Activated CD8-positive, alpha-beta T cell treated with anti-CD3 and anti-CD28 coated beads for 36 hours (primary cell): ENCODE measurements at regions not wholly inside any gene's neighbourhood (a gene's known extent, or its start where the extent isn't known, plus 50 kb on each side); places are given as distances from the start of the nearest gene placed in this dataset.

Experiments
- ATAC-seq: fragments of 200-7000 bp; cut with Tn5 transposase; one replicate; pipeline ENCODE4 v1.10.0; 2021; ENCODE audit warnings: mild to moderate bottlenecking, moderate library complexity
- CTCF ChIA-PET: fragments of 350-600 bp; sonication (Branson Sonifier 250); formaldehyde crosslinking; loops from one replicate; lab custom pipeline; 2021; ENCODE audit warnings: antibody characterized with exemption; lab: Charles Lee
- POLR2A ChIA-PET: fragments of 350-600 bp; sonication (Branson Sonifier 250); formaldehyde crosslinking; loops from one replicate; lab custom pipeline; 2021; ENCODE audit warnings: antibody characterized with exemption; lab: Charles Lee
- DNase-seq: peaks from one replicate; pipeline ENCODE4 v3.0.0-alpha.2; 2020
- H3K27ac Mint-ChIP-seq: one replicate; pipeline ENCODE4 v1.8.0; 2021; ENCODE audit warnings: mild to moderate bottlenecking, mixed read lengths
- H3K27me3 Mint-ChIP-seq: one replicate; pipeline ENCODE4 v1.8.0; 2021; ENCODE audit warnings: mixed read lengths
- H3K36me3 Mint-ChIP-seq: one replicate; pipeline ENCODE4 v1.8.0; 2021; ENCODE audit warnings: low read depth, mixed read lengths
- H3K4me1 Mint-ChIP-seq: one replicate; pipeline ENCODE4 v1.8.0; 2021; ENCODE audit warnings: low read depth, mixed read lengths
- H3K4me3 Mint-ChIP-seq: one replicate; pipeline ENCODE4 v1.8.0; 2021; ENCODE audit warnings: mild to moderate bottlenecking, moderate library complexity, mixed read lengths
- H3K9me3 Mint-ChIP-seq: one replicate; pipeline ENCODE4 v1.8.0; 2021; ENCODE audit warnings: mixed read lengths
- intact Hi-C: fragments of 100-400 bp; cut with micrococcal nuclease; formaldehyde crosslinking; loops from one replicate; pipeline ENCODE4 v1.10.0; 2022
- TF ChIP-seq, protein P1 (sequence below): fragments of 200-600 bp; IDR thresholded peaks from one replicate; pipeline ENCODE4 v1.8.0; 2022; ENCODE audit warnings: antibody characterized with exemption, mild to moderate bottlenecking

DNA sequence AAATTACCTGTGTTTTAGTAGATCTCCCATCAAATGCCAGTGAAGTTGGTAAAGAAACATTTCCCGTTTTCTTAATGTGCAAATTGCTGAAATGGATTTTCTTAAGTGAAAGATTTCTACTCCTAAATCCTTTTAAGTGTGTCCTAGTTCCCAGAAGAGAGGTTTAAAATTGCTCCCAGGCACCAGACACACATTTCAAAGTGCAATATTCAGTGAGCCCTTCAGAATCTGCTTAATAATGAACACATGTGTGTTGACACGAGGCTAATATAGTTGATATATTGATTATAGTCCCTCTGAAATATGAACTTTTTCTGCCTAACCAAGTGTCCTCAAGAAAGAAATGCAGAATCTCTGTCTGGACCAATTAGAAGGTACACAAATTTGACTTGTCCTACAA is 861.7 kb upstream of the CNTNAP5 start:
- POLR2A ChIA-PET, result no interaction called here
- Mint-ChIP-seq H3K9me3 (peaks cover 16% of the 10 kb centered on the region), H3K4me3 (no peak overlapping the region), H3K27ac (no peak overlapping the region), H3K4me1 (no peaks in the 10 kb centered on the region), H3K36me3 (no peaks in the 10 kb centered on the region), H3K27me3 (no peaks in the 10 kb centered on the region)
- intact Hi-C loops, result no loop called here
- CTCF ChIA-PET, result no interaction called here
- no peak for ATAC-seq
- TF ChIP-seq, protein P1, sequence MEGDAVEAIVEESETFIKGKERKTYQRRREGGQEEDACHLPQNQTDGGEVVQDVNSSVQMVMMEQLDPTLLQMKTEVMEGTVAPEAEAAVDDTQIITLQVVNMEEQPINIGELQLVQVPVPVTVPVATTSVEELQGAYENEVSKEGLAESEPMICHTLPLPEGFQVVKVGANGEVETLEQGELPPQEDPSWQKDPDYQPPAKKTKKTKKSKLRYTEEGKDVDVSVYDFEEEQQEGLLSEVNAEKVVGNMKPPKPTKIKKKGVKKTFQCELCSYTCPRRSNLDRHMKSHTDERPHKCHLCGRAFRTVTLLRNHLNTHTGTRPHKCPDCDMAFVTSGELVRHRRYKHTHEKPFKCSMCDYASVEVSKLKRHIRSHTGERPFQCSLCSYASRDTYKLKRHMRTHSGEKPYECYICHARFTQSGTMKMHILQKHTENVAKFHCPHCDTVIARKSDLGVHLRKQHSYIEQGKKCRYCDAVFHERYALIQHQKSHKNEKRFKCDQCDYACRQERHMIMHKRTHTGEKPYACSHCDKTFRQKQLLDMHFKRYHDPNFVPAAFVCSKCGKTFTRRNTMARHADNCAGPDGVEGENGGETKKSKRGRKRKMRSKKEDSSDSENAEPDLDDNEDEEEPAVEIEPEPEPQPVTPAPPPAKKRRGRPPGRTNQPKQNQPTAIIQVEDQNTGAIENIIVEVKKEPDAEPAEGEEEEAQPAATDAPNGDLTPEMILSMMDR, result no peak
- no peak for DNase-seq

DNA sequence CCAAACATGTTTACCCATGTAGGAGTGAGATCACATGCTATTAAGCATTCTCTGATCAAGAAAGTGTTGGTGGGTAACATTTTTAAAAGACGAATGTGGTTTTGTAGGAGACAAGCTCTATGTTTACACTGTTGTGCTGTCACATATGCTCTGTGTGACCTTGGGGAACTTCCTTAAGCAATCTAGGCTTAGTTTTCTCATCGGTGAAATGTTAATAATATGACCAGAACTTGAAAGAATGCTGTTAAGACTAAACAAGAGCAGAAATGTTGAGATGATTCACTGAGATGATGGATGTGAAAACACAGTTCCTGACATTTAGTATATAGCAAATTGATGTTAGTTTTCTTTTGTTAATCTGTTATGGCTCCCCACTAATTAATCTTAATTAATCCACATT is 860.9 kb upstream of the CNTNAP5 start:
- CTCF ChIA-PET, result no interaction called here
- Mint-ChIP-seq H3K27ac (no peak overlapping the region), H3K4me1 (no peaks in the 10 kb centered on the region), H3K9me3 (peaks cover 16% of the 10 kb centered on the region), H3K36me3 (no peaks in the 10 kb centered on the region), H3K4me3 (no peak overlapping the region), H3K27me3 (no peaks in the 10 kb centered on the region)
- POLR2A ChIA-PET, result no interaction called here
- DNase-seq, result no peak
- no peak for ATAC-seq
- intact Hi-C loops, result no loop called here
- TF ChIP-seq, protein P1, result no peak

DNA sequence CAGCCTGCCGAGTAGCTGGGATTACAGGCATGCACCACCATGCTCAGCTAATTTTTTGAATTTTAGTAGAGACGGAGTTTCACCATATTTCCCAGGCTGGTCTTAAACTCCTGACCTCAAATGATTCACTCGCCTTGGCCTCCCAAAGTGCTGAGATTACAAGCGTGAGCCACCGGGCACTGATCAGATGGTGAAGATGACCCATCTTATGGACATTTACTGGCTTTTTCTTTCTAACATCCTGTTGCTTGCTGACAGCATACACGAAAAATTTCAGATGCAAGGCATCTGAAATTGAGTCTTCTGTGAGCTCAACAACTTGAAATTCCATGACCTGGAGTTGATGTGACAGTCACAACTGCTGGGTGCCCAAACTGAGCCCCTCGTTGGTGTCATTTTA is 859.5 kb upstream of the CNTNAP5 start:
- no peak for ATAC-seq
- POLR2A ChIA-PET, result no interaction called here
- CTCF ChIA-PET, result no interaction called here

DNA sequence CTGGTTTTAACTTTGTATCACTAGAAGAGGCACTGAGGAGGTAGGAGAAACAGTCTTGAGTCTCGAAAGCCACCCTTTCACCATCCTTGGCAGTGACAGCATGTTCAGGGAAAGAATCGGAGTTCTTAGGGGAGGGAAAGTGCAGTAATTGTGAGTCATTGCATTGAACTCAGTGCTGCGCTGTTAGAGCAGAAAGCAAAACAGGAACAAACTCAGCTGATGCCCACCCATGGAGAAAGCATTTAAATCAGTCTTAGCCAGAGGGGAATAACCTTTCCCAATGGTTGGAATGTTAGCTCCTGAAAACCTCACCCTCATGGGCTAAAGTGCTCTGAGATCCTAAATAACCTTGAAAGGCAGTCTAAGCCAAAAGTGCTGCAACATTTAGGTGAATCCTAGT is 845.6 kb upstream of the CNTNAP5 start:
- H3K9me3 Mint-ChIP-seq, result peaks cover 17% of the 10 kb centered on the region
- H3K27me3 Mint-ChIP-seq, result no peaks in the 10 kb centered on the region
- ATAC-seq, result no peak
- no peak overlapping the region for H3K4me3 Mint-ChIP-seq
- H3K36me3 Mint-ChIP-seq, result no peaks in the 10 kb centered on the region
- H3K4me1 Mint-ChIP-seq, result no peaks in the 10 kb centered on the region
- ChIA-PET CTCF (no interaction called here), POLR2A (no interaction called here)
- TF ChIP-seq, protein P1, result no peak
- DNase-seq, result no peak
- H3K27ac Mint-ChIP-seq, result no peak overlapping the region
- intact Hi-C loops, result no loop called here

More for the DNA sequence above, 859.5 kb upstream of the CNTNAP5 start:
- Mint-ChIP-seq H3K4me1 (no peaks in the 10 kb centered on the region), H3K27ac (no peak overlapping the region), H3K4me3 (no peak overlapping the region), H3K36me3 (no peaks in the 10 kb centered on the region), H3K27me3 (no peaks in the 10 kb centered on the region), H3K9me3 (peaks cover 15% of the 10 kb centered on the region)
- DNase-seq, result no peak
- intact Hi-C loops, result no loop called here
- TF ChIP-seq, protein P1, result no peak

DNA sequence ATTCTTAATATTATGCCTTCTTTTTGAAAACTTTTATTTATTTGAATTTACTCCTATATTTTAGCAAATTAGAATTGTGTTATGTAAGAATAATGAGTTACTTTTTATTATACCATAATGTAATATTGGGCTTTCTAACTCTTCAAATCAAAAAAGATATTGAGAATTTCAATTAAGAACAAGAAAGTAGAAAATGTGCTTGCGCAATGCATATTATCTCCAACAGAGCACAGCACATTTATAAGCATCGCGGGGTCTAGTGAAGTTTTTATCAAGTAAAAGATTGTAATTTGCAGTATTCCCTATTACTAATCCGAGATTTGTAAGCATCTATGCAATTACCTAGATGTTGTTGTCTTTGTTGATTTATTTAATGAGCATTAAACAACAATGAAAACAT is 829.1 kb upstream of the CNTNAP5 start:
- Mint-ChIP-seq H3K4me3 (no peak overlapping the region), H3K27ac (no peak overlapping the region), H3K9me3 (peaks cover 19% of the 10 kb centered on the region), H3K36me3 (no peaks in the 10 kb centered on the region), H3K27me3 (no peaks in the 10 kb centered on the region), H3K4me1 (no peaks in the 10 kb centered on the region)
- intact Hi-C loops, result no loop called here
- no peak for ATAC-seq
- CTCF ChIA-PET, result no interaction called here
- POLR2A ChIA-PET, result no interaction called here
- no peak for DNase-seq
- TF ChIP-seq, protein P1, result no peak
